GM18870 (cell line): ENCODE measurements at regions not wholly inside any gene's neighbourhood (a gene's known extent, or its start where the extent isn't known, plus 50 kb on each side); places are given as distances from the start of the nearest gene placed in this dataset.

Experiments
- ATAC-seq: cut with Tn5 transposase; IDR thresholded peaks from one replicate; pipeline ENCODE4 v1.9.1; 2021; ENCODE audit warnings: moderate library complexity; ENCODE audit not compliant: unreplicated experiment

DNA sequence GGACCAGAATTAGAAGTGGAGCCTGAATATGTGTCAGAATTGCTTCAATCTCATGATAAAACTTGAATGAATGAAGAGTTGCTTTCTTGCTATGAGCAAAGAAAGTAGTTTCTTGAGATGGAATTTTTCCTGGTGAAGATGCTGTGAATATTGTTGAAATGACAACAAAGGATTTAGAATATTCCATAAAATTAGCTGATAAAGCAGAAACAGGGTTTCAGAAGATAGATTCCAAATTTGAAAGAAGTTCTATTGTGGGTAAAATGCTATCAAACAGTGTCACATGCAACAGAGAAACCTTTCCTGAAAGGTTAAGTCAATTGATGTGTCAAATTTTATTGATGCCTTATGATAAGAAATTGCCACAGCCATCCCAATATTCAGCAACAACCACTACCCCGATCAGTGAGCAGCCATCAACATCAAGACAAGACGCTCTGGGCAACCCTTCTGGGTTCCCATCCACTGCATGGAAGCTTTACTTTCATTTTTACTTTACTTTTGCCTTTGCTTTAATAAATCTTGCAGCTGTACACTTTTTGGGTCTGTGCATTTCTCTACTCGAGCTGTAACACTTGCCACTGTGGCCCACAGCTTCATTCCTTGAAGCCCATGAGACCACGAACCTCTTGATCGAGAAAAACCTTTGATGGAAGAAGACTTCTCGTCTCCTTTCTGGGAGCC is 104.0 kb upstream of the SSTR1 start:
- ATAC-seq = no peak

GRCh38 chr14:38105106-38105702 is 102.5 kb upstream of the SSTR1 start:
- no peak for ATAC-seq

GRCh38 chr14:38107216-38107631 is 100.5 kb upstream of the SSTR1 start:
- ATAC-seq = peak; percentile 95

DNA sequence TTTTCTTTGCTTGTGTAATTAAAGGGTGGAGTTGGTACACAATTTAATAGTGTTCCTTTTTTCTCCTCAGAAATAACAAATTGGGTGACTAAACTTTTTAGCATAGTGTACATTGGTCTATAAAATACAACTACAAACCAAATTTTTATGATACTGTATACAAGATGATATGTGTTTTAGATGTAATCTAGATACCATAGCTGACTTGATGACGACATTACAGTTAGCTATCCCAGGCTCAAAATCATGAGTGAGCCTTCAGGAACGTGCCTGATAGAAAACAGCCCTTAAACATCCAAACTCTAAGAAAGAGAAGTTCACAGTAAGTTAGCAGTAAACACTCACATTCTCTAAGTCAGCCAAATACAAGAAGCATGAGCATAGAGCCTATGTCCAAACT is 99.0 kb upstream of the SSTR1 start:
- no peak for ATAC-seq

DNA sequence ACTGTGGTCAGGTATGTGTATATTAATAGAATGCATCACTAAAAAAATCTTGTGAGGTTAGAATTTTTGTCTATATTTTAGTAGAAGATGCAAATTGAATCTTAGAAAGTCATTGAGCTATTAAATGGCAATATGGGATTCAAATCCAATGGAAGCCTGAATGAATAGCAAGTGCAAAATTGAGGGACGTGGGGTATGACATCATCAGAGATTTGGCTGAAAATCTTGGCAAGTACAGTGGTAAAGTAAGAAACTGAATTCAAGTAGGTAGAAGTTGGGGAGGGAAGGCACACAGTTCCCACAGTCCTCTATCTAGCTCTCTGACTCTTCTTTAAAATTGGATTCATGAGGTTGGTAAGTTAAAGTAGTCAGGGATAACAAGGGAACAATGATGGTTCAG is 97.4 kb upstream of the SSTR1 start:
- ATAC-seq = no peak

DNA sequence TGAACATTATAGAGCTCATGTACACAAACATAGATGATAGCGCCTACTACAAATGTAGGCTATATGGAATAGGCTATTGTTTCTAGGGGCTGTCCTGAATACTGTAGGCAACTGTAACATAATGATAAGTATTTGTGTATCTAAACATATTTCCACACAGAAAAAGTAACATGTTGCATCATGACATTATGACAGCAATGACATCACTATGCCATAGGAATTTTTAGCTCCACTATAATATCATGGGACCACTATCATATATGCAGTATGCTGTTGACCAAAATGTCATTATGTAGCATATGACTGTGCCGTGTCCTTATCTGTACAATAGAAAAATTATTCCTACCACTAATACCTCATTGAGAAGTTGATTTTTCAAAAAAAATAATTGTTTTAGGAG is 96.7 kb upstream of the SSTR1 start:
- no peak for ATAC-seq

GRCh38 chr14:38113546-38113945 is 94.2 kb upstream of the SSTR1 start:
- ATAC-seq = no peak

DNA sequence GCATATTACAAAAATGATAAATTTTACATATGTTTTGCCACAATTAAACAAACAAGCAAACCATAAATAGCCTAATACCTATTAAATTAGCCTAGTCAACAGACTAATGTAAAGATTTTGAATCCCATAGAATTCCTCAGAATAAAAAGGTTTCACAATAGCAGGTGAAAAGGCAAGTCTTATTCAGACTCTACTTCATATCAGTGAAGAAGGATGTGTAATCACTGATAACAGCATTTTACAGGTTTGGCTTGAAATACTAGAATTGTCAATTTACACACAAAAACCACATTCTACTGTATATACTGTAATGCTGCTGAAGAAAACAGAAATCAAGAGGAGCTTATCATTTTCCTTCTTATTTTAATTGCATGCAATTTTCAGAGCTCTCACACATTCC is 90.8 kb upstream of the SSTR1 start:
- no peak for ATAC-seq

DNA sequence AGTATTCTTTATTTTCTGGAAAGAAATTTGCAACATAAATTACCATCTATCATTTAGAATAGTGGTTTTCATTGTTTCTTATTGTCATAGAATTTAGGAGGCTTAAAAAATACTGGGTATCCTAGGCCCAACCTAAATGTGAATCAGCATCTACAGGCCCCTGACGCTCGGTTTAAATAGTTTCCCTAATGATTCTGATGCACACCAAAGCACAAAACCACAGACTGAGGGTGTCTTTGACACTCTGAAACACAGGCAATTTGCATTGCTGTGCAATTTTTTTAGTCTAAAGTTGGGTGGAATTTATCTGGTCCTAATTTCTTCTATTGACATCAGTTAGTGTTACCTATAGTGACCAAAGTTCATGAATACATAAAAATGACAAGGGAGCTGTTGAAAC is 87.6 kb upstream of the SSTR1 start:
- no peak for ATAC-seq

DNA sequence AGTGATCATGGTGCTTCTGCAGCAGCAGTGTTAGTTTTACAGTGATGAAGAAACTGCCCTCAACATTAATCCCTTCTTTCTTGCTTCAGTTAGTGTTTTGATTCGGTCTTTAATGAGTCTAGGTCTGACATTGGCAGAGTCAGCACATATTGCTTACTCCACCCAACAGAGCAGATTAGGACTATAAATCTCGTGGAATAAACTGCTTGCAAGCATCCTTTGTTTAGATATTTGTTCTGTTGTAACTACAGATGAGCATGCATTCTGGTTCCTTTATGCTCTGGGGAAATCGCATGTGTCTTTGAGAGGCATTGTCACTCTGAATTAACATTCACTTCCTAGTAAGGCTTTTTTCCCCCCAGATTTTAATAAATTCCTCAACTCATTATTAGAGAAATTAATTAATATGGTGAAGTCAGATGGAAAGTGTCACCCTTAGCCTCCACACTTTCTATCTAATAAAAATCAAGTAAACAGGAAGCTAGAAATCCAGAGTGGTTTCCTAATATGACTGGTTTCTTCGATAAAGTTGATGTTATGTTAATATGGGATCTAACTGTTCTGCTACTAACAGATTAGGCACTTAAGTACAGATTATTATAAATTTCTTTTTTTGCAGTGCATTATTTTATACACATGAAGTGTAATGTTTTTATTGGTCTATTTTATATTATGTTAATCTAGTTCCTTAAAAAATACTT is 86.2 kb upstream of the SSTR1 start:
- no peak for ATAC-seq

GRCh38 chr14:38122241-38122640 is 85.5 kb upstream of the SSTR1 start:
- no peak for ATAC-seq

DNA sequence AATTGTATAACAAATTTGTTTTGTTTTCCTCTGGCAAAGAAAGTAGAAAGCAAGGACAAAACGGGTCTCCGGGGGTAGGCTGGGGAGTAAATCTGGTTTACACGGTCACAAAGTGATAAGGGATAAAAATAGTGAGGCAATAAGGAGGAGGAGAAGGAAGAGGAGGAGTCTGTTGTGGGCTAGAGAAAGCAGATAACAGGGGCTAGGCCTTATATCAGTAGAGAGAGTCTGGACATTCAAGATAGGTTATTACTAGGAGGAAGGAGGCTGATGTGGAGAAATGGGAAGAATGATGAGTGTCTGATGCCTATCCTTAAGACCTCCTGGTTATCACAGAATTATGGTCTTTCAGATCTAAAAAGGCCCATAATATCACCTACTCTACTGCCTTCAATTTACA is 83.2 kb upstream of the SSTR1 start:
- no peak for ATAC-seq

DNA sequence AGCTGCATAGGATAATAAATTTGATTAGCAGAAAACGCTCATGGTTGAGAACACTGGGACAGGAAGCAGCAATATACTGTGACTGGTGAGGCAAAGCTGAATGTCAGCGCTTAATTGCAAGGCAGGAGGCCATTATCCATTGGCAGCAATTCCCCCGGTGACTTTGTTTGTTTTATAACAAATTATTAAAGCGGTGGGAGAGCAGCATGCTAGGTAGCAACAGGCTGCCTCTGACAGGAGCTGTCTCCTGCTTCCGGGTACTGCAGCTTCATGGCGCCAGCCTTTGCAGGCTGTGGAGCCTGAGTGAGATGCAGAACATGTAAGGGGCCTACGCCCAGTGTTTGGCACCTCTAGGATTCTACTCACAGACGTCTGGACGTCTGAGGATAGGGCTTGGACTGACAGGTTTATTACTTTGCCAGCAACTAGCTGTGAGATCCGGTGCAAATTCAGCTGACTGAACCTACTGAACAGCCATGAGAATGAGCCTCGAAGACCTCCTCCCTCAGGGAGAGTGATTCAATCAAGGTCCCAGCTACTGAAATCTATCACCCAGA is 82.1 kb upstream of the SSTR1 start:
- no peak for ATAC-seq

- ATAC-seq = no peak
These were observed 80.3 kb upstream of the SSTR1 start for GRCh38 chr14:38127356-38127755.

GRCh38 chr14:38127784-38128183 is 79.9 kb upstream of the SSTR1 start:
- no peak for ATAC-seq

DNA sequence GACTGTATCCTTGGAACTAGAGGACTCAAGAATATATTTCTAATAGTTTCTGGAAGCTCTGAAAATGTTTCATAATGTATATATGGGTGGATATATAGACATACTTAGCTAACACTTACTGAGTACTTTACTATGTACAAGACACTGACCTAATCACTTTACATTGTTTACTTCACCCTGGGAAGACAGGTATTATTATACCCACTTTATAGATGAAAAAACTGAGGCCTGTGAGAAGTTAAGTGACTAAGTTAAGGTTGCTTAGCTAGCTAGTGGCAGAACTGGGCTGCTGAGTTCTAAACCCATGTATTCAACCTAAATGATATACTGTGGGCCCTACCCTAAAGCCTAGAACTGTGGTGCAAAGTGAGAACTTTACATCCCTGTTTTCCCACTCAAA is 79.1 kb upstream of the SSTR1 start:
- ATAC-seq = no peak

DNA sequence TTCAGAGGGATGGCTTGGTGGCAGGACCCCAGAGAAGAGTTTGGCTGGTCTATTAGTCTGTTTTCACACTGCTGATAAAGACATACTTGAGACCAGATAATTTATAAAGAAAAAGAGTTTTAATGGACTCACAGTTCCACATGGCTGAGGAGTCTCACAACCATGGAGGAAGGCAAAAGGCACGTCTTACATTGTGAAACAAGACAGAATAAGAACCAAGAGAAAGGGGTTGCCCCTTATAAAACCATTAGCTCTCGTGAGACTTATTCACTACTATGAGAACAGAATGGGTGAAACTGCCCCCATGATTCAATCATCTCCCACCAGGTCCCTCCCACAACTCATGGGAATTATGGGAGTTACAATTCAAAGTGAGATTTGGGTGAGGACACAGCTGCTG is 78.5 kb upstream of the SSTR1 start:
- ATAC-seq = no peak

DNA sequence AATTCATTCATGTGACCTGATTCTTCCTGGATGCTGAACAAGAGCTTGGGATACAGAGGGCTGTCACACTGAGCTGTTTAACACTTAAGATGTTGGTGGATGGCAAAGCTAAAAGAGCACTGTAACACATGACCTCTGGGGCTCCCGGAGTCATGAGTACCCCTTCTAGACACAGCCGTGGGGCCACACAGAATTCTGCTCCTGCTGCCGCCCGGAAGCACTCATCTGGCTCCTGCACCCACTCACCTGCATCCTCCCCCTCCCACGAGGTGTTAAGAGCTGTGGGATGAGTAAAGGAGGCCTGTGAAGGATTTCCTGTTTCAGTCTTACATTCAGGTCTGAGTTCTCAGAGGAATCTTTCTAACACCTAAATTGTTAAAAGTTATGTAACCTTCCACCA is 78.0 kb upstream of the SSTR1 start:
- no peak for ATAC-seq

GRCh38 chr14:38134416-38135030 is 73.2 kb upstream of the SSTR1 start:
- ATAC-seq = no peak

GRCh38 chr14:38135106-38135867 is 72.4 kb upstream of the SSTR1 start:
- no peak for ATAC-seq

DNA sequence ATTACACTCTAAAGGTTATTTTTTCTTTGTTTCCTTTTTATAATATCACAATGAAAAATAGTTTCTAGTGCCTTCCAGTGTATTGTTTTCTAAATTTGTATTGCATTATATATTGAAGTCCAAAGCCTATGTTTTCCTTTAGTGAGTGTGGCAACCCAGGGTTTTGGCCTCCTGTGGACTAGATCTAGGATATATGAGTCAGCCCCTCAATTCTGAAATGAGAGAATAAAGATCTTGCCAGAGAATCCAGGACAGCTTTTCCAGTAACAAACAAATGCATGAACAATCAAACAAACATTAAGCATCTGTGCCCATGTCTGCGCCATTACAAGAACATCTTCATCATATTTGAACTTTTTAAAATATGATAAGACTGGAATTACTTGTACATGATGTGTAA is 70.7 kb upstream of the SSTR1 start:
- no peak for ATAC-seq
